HepG2 (cell line): ENCODE measurements at regions not wholly inside any gene's neighbourhood (a gene's known extent, or its start where the extent isn't known, plus 50 kb on each side); places are given as distances from the start of the nearest gene placed in this dataset.
A peak's percentile ranks its signal among the peaks of the same experiment; 100 is the strongest.

ENCODE experiments used
- AHDC1 ChIP-seq: sonication (generic); formaldehyde crosslinking; IDR thresholded peaks from 2 replicates; pipeline ENCODE4 v1.5.1; 2020; ENCODE audit warnings: mild to moderate bottlenecking, missing genetic modification reagents, borderline replicate concordance
- EZH2 ChIP-seq: conservative IDR thresholded peaks from 2 replicates; pipeline ENCODE4 v1.6.1; 2012; ENCODE audit warnings: mild to moderate bottlenecking, low read depth, low read length, moderate library complexity
- FOXA1 ChIP-seq, 2 experiments: fragments of 450-650 bp in 1 of 2; sonication (generic) in 1 of 2; formaldehyde crosslinking in 1 of 2; IDR thresholded peaks; 2 replicates each; pipeline versions ENCODE4 v1.4.0 to v1.6.1; 2016 to 2020; ENCODE audit warnings: missing genetic modification reagents in 1 of 2
- KLF12 ChIP-seq: sonication (generic); formaldehyde crosslinking; IDR thresholded peaks from 2 replicates; pipeline ENCODE4 v1.4.0; 2020; ENCODE audit warnings: missing genetic modification reagents, borderline replicate concordance
- KMT2B ChIP-seq: IDR thresholded peaks from 2 replicates; pipeline ENCODE4 v1.6.1; 2016; ENCODE audit warnings: missing genetic modification reagents, missing compliant biosample characterization
- MIXL1 ChIP-seq: IDR thresholded peaks from 2 replicates; pipeline ENCODE4 v1.6.1; 2016
- MLXIP ChIP-seq: sonication (generic); formaldehyde crosslinking; IDR thresholded peaks from 2 replicates; pipeline ENCODE4 v1.9.0; 2021; ENCODE audit warnings: missing genetic modification reagents, borderline replicate concordance
- PAF1 ChIP-seq: IDR thresholded peaks from 2 replicates; pipeline ENCODE4 v1.6.1; 2016; ENCODE audit warnings: missing genetic modification reagents, missing compliant biosample characterization
- PATZ1 ChIP-seq: sonication (generic); formaldehyde crosslinking; IDR thresholded peaks from 2 replicates; pipeline ENCODE4 v1.4.0; 2020; ENCODE audit warnings: missing genetic modification reagents
- PRPF4 ChIP-seq: fragments of 200-400 bp; formaldehyde crosslinking; IDR thresholded peaks from 2 replicates; pipeline ENCODE4 v1.6.1; 2016; ENCODE audit warnings: low read length, low read depth; ENCODE audit not compliant: poor library complexity, severe bottlenecking
- SALL1 ChIP-seq: sonication (generic); formaldehyde crosslinking; IDR thresholded peaks from 2 replicates; pipeline ENCODE4 v1.8.0; 2022; ENCODE audit warnings: mild to moderate bottlenecking, missing genetic modification reagents
- SRF ChIP-seq: IDR thresholded peaks from 2 replicates; pipeline ENCODE4 v1.6.1; 2011; ENCODE audit warnings: mild to moderate bottlenecking, low read depth, low read length, moderate library complexity
- ZFYVE20 ChIP-seq: sonication (generic); formaldehyde crosslinking; IDR thresholded peaks from 2 replicates; pipeline ENCODE4 v1.8.0; 2023; ENCODE audit warnings: low read depth, mild to moderate bottlenecking, moderate library complexity, missing genetic modification reagents, borderline replicate concordance
- ZIK1 ChIP-seq: sonication (generic); formaldehyde crosslinking; IDR thresholded peaks from 2 replicates; pipeline ENCODE4 v1.5.0; 2020; ENCODE audit warnings: mild to moderate bottlenecking, low read depth, missing genetic modification reagents, borderline replicate concordance
- ZNF17 ChIP-seq: sonication (generic); formaldehyde crosslinking; IDR thresholded peaks from 2 replicates; pipeline ENCODE4 v1.5.0; 2020; ENCODE audit warnings: mild to moderate bottlenecking, missing genetic modification reagents
- ZNF501 ChIP-seq: sonication (generic); formaldehyde crosslinking; IDR thresholded peaks from 2 replicates; pipeline ENCODE4 v1.5.1; 2020; ENCODE audit warnings: mild to moderate bottlenecking, moderate library complexity, missing genetic modification reagents
- ZNF740 ChIP-seq: sonication (generic); formaldehyde crosslinking; IDR thresholded peaks from 2 replicates; pipeline ENCODE4 v1.4.0; 2020; ENCODE audit warnings: missing genetic modification reagents
- ZSCAN29 ChIP-seq: sonication (generic); formaldehyde crosslinking; conservative IDR thresholded peaks from 2 replicates; pipeline ENCODE4 v1.4.0; 2020; ENCODE audit warnings: mild to moderate bottlenecking, missing genetic modification reagents

GRCh38 chr16:87062569-87063442, 254.4 kb downstream of the C16orf95 start (continued):
- TF ChIP-seq PRPF4 (peak; percentile 83), ZNF17 (CRISPR knock-in tag) (no peak), ZNF740 (peak; percentile 56; the same call in 1 of the 2 replicates), SALL1 (no peak), ZSCAN29 (CRISPR knock-in tag) (no peak), FOXA1 (IDR thresholded peaks at IDR 0.05) (no peak), FOXA1 (CRISPR knock-in tag; IDR thresholded peaks at IDR 0.05) (no peak), PATZ1 (CRISPR knock-in tag) (peak; percentile 71), ZIK1 (no peak), PAF1 (no peak), ZFYVE20 (no peak), KMT2B (no peak), AHDC1 (no peak), EZH2 (peak; percentile 70; the same call in 1 of the 2 replicates), MIXL1 (no peak), MLXIP (CRISPR knock-in tag) (no peak), KLF12 (CRISPR knock-in tag) (no peak), SRF (no peak), ZNF501 (CRISPR knock-in tag) (0 out of 2 replicates have a peak, but pooled peaks have one; percentile 24)
